Stimulated activated CD8-positive, alpha-beta memory T cell treated with anti-CD3 and anti-CD28 coated beads, Interleukin-15, amount 100 ng/mL, for 48 hours (primary cell): ENCODE measurements at regions not wholly inside any gene's neighbourhood (a gene's known extent, or its start where the extent isn't known, plus 50 kb on each side); places are given as distances from the start of the nearest gene placed in this dataset.

Source experiments
- DNase-seq, 2 donors: peaks; one replicate each; pipeline ENCODE4 v3.0.0-alpha.2; 2020; ENCODE audit warnings: low read depth in 2 of 2

DNA sequence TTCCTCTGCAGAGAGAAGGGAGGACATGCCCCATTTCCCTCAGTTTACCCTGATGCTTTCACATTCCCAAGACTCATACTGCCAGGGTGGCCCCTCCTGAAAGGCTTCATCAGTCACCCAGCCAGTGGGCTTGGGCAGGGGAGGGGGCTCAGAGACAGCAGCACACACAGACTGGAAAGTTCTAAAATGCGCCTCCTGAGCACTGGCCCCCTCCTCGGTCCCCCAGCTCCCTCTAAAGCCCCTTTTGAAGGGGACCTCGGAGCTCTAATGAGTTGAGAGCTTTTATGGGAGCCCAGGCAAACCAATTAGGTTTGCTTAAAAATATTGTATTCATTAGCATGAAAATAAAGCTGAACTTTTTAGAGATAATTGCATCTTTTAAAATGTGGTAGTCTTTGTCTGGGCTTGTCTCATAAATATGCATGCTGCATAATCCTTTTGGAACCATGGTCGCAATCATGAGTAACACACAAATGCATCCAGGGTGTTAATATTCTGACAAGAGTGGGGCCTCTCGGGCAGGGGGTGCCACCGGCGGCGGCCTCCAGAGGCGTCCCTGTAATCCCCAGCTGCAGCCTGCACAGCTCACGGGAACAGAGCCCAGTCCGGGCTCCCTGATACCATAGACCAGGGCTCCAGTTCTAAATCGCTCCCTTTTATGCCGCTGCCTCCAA, 78.5 kb downstream of the RPLP1 start:
- DNase-seq = no peak

DNA sequence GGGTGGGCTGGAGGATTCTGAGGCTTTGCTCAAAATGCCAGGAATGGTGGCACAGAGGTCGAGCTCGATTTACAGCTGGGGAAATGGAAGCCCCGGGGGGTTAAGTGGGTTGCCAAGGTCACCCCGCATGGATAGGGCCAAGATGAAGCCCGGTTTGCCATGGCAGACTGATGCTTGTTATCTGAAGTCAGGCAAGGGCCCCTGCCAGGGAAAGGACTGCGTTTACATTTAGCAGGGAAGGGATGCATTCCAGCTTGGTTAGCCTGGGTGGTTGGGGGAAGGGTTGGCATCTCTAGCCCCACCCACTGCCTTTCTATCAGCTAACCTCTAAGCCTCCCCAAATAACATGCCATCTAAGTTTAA, 79.0 kb downstream of the RPLP1 start:
- no peak for DNase-seq

DNA sequence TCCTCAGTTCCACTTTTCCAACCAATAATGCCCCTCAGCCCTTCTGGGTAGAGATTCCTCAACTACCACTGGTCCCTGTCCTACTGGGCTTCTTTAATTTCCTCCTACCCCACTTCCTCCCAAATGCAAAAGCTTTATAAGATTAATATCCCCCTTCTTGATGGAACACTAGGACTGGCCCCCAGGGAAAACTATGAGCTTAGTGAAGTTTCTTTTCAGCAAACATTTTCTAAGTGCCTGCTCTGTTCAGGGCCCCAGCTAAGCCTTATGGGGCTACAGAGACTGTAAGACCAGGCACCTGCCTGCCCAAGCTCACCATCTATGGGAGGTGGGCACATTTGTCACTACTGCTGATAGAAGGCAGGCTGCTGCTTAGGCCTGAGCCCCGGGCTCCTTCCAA, 79.4 kb downstream of the RPLP1 start:
- DNase-seq = no peak

DNA sequence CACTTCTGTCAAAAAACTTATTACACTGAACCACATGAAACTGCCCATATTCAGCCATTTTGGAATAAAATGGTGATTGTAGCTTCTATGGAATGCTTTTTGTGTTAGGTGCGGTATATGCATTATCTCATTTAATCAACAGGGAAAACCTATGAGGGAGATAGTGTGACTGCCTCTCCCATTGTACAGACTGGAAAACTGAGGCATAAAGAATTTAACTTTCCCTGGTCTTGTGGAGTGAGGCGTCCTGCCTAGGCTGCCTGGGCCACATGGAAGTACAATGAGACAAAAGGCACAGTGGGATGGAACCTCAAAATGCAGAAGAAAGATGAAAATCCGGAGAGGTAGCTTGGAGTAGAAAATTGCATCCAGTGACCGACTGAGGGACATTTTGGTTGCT, 80.2 kb downstream of the RPLP1 start:
- DNase-seq = no peak

DNA sequence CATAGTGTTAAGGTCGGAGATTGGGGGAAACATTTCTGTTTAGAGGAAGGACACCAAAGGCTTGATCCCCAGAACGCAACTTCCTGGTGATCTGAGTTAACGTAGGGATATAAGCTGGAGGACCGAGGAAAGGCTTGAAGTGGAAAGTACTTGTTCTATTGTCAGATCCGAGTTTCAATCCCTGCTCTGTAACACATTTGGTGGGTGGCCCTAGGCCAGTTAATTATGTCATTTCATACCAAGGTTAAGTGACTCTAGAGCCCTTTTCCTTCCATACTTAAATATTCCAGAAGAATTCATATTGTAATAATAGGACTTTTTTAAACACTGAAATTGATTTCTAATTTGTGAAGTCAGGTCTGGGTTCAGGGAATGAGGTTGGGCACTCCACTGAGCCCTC, 80.9 kb downstream of the RPLP1 start:
- DNase-seq = no peak

DNA sequence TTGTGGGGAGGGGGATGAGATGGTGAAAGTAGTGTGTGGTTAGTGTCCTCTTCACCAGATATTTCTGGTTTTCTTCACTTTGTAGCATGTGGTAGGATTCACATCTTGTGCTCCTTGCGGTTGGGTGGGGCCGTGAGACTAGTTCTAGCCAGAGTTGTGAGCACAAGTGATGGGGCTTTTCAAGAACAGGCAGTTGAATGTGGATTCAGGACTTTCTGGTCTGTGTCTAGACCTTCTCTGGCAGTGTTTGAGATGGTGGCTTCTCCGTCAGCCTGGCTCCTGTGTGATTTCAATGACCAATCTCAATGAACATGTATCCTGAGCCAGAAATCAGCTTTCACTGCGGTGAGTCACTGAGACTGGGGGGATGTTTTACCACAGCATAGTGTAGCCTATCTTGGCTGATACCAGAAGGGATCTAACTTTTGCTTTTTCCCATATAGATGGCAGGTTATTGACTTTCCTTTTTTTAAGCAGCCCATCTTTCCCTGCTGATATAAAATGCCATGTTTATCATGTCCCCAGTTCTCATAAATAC, 82.6 kb downstream of the RPLP1 start:
- DNase-seq = no peak

DNA sequence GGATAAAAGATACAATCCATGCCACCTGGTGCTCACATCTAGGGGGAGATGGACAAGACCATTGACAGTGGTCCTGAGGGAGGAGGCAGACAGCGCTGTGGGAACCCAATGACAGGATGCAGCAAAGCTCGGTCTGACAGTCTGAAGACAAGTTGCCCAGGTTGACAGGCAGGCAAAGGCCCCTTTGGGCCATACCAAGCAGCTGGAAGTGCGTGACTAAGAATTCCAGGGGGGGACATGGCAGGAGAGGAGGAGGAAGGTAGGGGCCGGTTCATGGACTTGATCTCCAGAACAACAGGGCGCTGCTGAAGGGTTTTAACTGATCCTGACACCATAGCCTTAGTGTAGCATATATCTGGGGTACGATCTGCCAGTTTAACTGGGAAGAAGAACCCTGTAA, 83.4 kb downstream of the RPLP1 start:
- DNase-seq = no peak

DNA sequence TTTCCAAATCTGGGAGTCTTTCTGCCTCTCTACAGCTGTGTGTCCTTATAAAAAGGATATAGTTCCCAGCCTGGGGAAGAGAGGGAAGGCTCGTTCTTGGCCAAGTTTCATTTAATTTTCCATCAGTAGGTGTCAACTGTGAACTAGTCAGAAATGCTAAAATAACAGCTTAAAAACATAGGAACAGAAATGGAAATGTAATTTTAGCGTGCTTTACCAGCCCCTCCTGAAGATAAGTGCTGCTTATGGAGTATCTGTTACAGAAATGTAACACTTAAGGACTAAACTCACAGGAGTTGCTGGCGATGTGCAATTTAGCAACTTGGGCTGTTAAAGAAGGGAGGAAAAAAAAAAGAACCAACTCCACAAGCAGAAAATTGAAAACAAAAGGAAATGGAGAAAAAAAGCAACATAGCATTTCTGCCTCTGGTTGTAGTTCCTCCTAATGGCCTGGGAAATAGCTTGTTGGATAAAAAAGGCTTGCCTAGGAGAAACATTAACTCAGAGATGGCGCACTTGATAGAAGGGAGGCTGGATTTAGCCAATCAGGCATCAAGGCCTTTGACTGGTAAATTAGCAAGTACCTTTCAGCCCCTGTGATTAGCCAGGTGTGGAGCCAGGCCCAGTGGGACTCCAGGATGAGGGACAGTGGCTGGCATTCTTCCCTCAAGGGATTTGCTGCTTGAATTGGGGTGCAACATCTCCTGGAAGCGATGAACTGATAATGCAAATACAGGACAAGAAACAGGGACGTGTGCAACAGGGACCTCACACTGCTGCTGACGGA, 84.3 kb downstream of the RPLP1 start:
- DNase-seq = no peak

DNA sequence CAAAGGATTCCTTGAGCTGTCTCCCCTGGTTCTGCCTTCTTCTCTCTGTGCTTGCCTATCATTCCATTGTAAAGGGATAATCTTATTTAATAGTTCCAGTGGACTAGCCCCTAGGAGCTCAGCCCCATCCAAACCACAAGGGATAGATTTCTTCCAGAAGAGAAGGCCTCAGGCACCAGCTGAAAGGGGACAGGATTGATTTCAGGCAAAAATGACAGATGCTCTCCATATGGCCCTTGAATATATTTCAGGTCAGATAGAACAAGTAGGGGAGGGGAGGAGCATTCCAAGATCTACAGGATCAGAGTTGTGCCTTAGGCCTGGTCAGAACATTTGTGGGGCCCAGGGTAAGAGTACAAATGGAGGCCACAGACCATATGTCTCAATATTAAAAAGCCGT, 85.3 kb downstream of the RPLP1 start:
- no peak for DNase-seq

DNA sequence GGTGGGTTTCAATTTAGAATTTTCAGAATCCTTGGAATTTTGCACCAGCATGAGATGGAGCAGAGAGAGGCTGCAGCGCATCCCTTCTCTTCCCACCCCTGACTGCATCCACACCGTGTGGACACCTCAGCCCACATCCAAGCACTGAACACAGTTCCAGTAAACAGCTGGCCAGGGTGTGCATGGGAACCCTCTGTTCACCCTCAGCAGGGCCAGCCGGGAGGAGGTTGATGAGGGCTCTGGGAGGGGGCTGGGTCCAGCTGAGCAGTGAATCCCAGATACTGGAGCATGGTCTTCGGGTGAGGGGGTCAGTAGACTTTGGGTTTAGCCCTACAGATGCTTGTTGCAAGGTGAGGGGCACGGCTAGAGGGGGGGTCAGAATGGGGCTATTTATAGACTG, 85.8 kb downstream of the RPLP1 start:
- DNase-seq = no peak

DNA sequence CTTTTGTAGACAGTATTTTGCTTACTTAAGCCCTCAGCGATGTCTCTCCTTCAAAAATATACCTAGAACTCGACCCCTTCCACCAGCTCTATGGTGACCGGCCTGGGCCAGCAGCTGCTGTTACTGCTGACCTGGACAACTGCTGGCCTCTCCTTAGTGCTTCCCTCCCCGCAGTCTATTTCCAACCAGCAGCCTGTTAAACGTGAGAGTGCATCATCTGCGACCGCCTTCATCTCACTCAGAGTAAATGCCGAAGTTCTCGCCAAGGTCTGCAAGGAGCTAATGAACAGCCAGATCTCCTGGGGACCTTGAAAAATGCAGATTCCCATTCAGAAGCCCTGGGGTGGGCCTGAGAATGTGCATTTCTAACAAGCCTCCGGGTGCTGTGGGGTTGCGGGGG, 86.7 kb downstream of the RPLP1 start:
- DNase-seq = no peak

DNA sequence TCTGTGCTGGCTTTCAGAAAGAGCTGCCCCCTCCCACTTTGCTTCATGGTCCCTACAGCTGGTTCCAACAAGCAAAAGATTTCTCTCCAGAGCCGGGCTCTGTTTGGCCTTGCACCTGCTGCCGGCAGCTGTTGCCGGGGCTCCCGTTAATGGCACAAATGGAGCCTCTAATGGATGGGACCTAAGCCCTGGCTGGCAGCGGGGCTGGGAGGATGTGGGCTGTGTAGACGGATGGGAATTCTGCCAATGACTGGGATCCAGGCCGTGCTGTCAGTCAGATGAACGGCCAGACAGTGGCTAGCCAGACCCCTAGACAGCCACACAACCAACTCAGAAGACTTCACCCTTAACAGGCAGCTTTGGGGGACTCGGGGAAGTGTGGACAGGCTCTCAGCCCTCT, 88.0 kb downstream of the RPLP1 start:
- no peak for DNase-seq

DNA sequence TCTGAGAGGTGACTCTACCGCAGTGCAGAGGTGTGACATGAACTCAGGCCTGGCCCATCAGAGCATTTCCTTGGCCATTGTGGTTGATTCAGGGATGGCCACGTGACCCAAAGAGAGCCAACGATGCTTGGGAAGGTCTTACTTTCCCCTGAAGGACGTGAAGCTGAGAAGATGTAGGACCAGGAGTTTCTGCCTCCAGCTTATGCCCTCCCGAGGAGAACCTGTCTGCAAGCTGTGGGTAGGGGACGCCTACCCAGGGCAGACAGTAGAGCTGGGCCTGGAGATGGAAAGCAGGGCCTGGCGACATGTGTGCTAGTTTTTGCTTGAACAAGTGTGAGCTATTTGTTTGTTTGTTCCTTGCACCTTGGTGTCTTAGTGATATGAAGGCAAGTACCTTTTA, 89.4 kb downstream of the RPLP1 start:
- DNase-seq = no peak

DNA sequence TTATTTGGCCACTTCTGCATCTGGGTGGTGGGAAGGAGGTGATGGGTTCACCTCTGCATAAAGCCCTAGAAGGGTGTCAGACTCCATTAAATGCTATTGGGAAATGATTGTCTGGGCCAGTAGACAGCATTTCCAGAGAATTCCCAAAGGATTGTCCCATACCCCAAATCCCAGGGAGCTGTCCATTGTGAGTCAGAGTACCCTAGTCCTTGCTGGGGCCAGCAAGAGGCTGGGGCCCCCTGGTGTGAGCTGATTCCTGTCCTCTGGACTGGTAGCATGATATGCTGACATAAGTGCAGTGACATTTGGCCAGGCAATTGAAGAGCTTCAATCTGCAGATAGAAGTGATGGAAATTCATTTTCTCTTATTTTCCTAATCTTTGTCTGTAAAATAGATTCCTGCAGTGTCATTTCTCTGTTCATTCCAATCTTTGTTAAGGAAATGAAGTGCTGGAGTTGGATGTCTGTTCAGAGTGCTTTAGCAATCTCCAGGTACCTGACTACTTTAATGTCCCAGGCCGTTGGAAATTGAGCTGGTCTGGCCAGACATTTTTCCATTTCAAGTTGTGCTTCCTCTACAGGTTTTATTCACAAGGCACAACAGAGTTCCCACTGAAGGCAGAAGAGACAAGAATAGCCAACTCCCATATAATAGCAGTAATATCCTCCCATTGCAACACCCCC, 91.2 kb downstream of the RPLP1 start:
- no peak for DNase-seq

DNA sequence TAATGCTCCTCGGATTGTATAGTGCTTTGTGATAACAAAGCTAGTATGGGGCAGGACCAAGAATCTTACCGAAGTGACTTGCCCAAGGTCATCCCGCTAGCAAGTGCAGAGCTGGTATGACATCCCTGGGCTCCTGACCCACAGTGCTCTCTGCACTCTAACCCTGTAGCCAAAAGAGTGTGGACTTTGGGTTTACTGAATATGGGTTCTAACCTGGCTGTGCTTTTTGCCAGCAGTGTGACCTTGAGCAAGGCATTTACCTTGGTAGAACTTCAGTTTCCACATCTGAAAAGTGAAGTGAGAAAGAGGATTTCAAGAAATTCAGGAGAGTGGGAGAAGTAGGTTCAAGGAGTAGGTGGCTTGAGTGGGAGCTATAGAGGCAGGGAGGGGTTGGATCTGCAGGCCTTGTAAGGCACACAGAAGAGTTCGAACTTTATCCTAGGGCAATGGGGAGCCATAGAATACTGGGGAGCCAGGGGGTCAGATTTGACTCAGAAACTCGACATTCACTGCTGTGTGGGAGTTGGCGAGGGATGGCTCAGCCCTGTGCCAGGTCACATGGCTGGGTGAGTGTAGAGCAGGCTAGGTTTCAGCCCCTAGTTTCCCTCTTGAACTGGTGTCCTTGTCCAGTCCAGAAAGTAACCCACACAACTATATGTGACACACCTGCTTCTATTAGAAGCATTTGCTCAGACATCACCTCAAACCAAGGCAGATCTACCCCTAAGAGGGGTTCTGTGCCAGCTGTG, 91.9 kb downstream of the RPLP1 start:
- no peak for DNase-seq

DNA sequence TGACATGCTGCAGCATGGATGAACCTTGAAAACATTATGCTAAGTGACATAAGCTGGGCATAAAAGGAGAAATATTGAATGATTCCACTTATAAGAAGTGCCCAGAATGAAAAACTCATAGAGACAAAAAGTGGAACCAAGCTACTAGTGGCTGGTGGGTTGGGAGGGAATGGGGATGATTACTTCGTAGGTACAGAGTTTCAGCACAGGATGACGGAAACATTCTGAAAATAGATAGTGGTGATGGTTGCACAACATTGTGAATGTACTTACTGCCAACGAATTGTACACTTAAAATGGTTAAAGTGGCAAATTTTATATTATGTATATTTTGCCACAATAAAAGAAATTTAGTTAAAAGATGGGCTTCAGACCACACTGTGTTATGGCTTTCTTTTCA, 93.6 kb downstream of the RPLP1 start:
- DNase-seq = no peak

DNA sequence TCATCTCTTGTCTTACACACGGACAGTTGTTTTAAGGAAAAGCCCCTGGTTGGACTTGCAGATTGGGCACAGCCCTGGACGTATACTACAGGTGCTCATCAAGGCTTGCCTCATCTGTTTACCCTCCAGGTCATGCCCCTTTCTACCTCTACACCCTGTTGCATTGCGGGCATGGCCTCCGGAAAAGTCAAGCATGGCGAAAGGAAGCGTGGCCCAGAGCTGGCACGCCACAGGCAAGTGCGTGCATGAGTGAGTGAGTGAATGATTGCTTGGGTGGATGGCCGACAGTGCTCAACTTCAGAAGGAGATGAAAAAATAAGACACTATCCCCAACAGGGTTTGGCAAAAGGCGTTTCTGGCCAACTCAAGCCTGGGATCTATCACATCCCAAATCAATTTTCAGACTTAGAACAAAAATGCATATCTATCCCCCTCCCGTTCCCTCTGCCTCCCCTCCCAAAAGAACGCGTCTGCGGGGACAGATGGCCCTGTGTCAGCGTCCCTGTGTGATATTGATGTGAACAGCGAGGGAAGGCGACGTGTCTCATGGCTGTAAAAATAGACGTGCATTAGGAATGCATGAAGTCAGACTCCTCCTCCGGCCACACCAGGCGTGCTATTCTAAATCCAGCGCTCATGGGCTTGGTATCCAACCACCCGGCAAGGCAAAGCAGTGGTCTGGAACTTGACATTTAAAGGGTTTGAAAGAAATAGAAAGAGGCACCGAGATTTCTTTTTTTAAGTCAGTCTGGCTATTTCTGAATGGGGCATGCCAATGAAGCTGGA, 96.0 kb downstream of the RPLP1 start:
- DNase-seq = no peak

DNA sequence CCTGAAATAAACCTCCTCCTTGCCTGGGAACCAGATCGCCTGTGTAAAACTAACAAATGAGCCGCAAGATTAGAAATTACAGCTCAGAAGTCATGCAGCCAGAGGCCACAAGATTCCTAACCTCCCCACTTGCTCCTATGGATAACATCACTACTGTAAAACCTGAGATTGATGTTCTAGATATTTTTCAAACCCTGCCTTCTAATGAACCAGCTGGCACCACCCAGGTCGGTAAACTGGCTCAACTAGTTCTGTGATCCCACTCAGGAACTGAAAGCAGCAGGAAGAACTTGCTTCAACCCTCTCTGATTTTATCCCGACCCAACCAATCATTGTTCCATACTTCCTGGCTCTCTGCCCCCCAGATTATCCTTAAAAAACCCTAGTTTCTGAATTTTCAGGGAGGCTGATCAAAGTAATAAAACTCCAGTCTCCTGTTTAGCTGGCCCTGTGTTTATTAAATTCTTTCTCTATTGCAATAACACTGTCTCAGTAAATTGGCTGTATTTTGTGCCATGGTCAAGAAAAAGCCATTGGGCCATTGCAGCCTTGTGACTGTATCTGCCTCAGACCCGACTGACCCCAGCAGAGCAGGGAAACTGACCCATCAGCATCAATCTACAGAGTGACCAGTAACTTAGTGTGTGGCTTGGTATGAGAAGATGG, 98.9 kb downstream of the RPLP1 start:
- DNase-seq = no peak

DNA sequence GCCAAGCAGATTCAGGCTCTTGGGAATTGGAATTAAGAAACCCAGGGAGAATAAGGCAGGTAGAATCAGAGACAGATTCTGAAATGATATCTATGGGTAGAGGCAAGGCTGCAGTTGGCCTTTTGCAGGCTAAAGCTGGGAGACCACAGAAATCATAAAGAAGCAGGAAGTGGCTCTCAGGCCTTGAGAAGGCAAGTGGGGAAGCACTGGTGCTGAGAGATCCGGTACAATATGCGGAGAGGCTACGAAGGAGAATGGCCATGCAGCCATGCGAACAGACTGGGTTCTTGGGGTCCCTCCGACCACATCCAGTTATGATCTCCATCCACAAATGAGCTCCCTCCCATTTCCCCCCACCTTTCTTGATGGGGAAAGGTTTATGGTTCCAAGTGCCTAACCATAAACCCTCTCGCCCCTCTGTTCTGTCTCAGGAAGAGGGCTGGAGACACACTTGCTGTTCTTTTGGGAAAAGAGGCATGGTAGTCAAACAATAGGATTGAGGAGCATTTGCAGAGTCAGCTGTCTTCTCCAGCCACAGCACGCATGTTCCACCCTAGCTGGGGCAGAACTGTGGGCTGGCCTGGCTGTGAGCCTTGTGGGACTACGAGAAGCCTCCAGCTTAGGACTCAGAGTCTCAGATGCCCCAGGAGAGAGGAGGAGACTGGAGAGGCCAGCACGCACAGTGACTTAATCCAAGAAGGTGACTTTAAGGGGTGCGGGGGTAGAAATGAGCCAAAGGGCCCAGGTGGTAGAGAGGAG, 99.6 kb downstream of the RPLP1 start:
- no peak for DNase-seq

DNA sequence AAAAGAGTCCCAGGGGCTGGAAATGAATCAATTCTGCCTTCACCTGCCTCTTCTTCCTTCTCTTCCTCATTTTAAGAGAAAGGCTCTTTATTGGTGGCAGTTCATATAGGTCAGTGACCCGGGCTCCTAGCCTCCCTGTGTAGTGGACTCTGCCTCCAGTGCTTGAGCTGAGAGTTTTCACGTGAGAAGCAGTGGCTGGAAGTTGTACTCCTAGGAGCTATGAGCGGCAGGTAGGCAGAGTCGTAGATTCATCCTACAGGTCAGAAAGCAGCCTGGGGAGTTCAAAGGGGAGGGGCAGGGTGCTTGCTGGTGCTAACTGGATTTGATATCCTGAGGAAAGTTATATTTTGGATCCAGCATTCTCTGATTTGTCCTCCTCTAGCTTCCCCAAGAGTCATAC, 101.1 kb downstream of the RPLP1 start:
- DNase-seq = no peak
